HG02798 (cell line): ENCODE measurements at regions not wholly inside any gene's neighbourhood (a gene's known extent, or its start where the extent isn't known, plus 50 kb on each side); places are given as distances from the start of the nearest gene placed in this dataset.
"Not testable (repeated sequence)": the region's sequence is repeated elsewhere in the genome, so short reads cannot be mapped to it uniquely, and the experiment has no call there.

Source experiments
- ATAC-seq: cut with Tn5 transposase; IDR thresholded peaks from one replicate; pipeline ENCODE4 v1.9.1; 2021; ENCODE audit warnings: mild to moderate bottlenecking; ENCODE audit not compliant: unreplicated experiment, poor library complexity

GRCh38 chr1:38677756-38678155 lies 181.8 kb downstream of the RRAGC start:
- no peak for ATAC-seq

GRCh38 chr1:38677311-38677710 lies 182.3 kb downstream of the RRAGC start:
- ATAC-seq = no peak

GRCh38 chr1:38672692-38673091 lies 186.9 kb downstream of the RRAGC start:
- ATAC-seq = no peak

GRCh38 chr1:38671221-38671620 lies 188.4 kb downstream of the RRAGC start:
- no peak for ATAC-seq

GRCh38 chr1:38670544-38671122 lies 188.9 kb downstream of the RRAGC start:
- no peak for ATAC-seq

GRCh38 chr1:38667626-38668025 lies 191.9 kb downstream of the RRAGC start:
- ATAC-seq = no peak

- no peak for ATAC-seq
These were observed 197.4 kb downstream of the RRAGC start for GRCh38 chr1:38662126-38662525.

GRCh38 chr1:38658883-38659282 lies 200.7 kb downstream of the RRAGC start:
- no peak for ATAC-seq

- no peak for ATAC-seq
These were observed 201.7 kb downstream of the RRAGC start for GRCh38 chr1:38657873-38658272.

- ATAC-seq = no peak
These were observed 202.2 kb downstream of the RRAGC start for GRCh38 chr1:38657207-38657840.

GRCh38 chr1:38656726-38657125 lies 202.8 kb downstream of the RRAGC start:
- ATAC-seq = no peak

GRCh38 chr1:38652217-38652616 lies 207.4 kb downstream of the RRAGC start:
- no peak for ATAC-seq

GRCh38 chr1:38651669-38652068 lies 207.9 kb downstream of the RRAGC start:
- ATAC-seq = no peak

- no peak for ATAC-seq
These were observed 211.2 kb downstream of the RRAGC start for GRCh38 chr1:38648417-38648816.

- ATAC-seq = not testable (repeated sequence)
These were observed 212.2 kb downstream of the RRAGC start for GRCh38 chr1:38647341-38647740.

GRCh38 chr1:38644092-38644491 lies 215.5 kb downstream of the RRAGC start:
- ATAC-seq = no peak

- ATAC-seq = no peak
These were observed 217.9 kb downstream of the RRAGC start for GRCh38 chr1:38641661-38642060.

- no peak for ATAC-seq
These were observed 219.2 kb downstream of the RRAGC start for GRCh38 chr1:38640371-38640770.

- ATAC-seq = no peak
These were observed 231.3 kb downstream of the RRAGC start for GRCh38 chr1:38628241-38628640.

- ATAC-seq = no peak
These were observed 233.6 kb downstream of the RRAGC start for GRCh38 chr1:38625939-38626338.

- ATAC-seq = no peak
These were observed 235.1 kb downstream of the RRAGC start for GRCh38 chr1:38624336-38625039.

GRCh38 chr1:38623529-38623928 lies 236.0 kb downstream of the RRAGC start:
- ATAC-seq = no peak
